Right lobe of liver (tissue), 4 donors: ENCODE measurements at regions not wholly inside any gene's neighbourhood (a gene's known extent, or its start where the extent isn't known, plus 50 kb on each side); places are given as distances from the start of the nearest gene placed in this dataset.

Source experiments
- CTCF ChIP-seq, 4 donors: fragments of 200-600 bp in 3 of 4; fragments of 450-650 bp in 1 of 4; IDR thresholded peaks; one replicate each; pipeline versions ENCODE4 v1.5.1 to v1.8.0; 2016 to 2022; ENCODE audit warnings: antibody characterized with exemption in 4 of 4, mild to moderate bottlenecking in 2 of 4
- POLR2A ChIP-seq: fragments of 450-650 bp; IDR thresholded peaks from one replicate; pipeline ENCODE4 v1.6.1; 2017; ENCODE audit warnings: antibody characterized with exemption, mild to moderate bottlenecking
- donor health status: DM: no; HTN: no; CAD: no.
- donor health status: DM: no; HTN: no; CAD: no.
- donor health status: DM: no; HTN: yes; CAD: no.

- TF ChIP-seq CTCF (IDR thresholded peaks at IDR 0.05) (no peak), POLR2A (no peak)
Observed at GRCh38 chr1:194602184-194602583, 1415.8 kb upstream of the B3GALT2 start.
